ENCODE measurements at regions not wholly inside any gene's neighbourhood (a gene's known extent, or its start where the extent isn't known, plus 50 kb on each side); places are given as distances from the start of the nearest gene placed in this dataset.

- DNase-seq (ENCODE audit: low read depth, low spot score), result no peak
- H3K4me3 ChIP-seq (ENCODE audit: low read length), result no peak overlapping the region
Observed at GRCh38 chr17:34720760-34721159, 141.4 kb downstream of the TMEM132E start.

- no peak overlapping the region for H3K4me3 ChIP-seq (ENCODE audit: low read length)
- no peak for DNase-seq (ENCODE audit: low read depth, low spot score)
Observed at GRCh38 chr17:34719569-34719968, 140.2 kb downstream of the TMEM132E start.

GRCh38 chr17:34717092-34717491 is 137.7 kb downstream of the TMEM132E start:
- H3K4me3 ChIP-seq (ENCODE audit: low read length), result no peak overlapping the region

GRCh38 chr17:34716291-34716690 is 136.9 kb downstream of the TMEM132E start:
- H3K4me3 ChIP-seq (ENCODE audit: low read length), result no peak overlapping the region
- DNase-seq (ENCODE audit: low read depth, low spot score), result no peak

More at GRCh38 chr17:34717092-34717491, 137.7 kb downstream of the TMEM132E start:
- no peak for DNase-seq (ENCODE audit: low read depth, low spot score)

- DNase-seq (ENCODE audit: low read depth, low spot score), result no peak
- H3K4me3 ChIP-seq (ENCODE audit: low read length), result no peak overlapping the region
Observed at GRCh38 chr17:34715504-34715903, 136.1 kb downstream of the TMEM132E start.

GRCh38 chr17:34714475-34715410 is 135.4 kb downstream of the TMEM132E start:
- no peak for DNase-seq (ENCODE audit: low read depth, low spot score)
- no peak overlapping the region for H3K4me3 ChIP-seq (ENCODE audit: low read length)

- DNase-seq (ENCODE audit: low read depth, low spot score), result no peak
- H3K4me3 ChIP-seq (ENCODE audit: low read length), result no peak overlapping the region
Observed at GRCh38 chr17:34713687-34714086, 134.3 kb downstream of the TMEM132E start.

- no peak for DNase-seq (ENCODE audit: low read depth, low spot score)
- H3K4me3 ChIP-seq (ENCODE audit: low read length), result no peak overlapping the region
Observed at GRCh38 chr17:34712481-34713195, 133.3 kb downstream of the TMEM132E start.

- no peak for DNase-seq (ENCODE audit: low read depth, low spot score)
- H3K4me3 ChIP-seq (ENCODE audit: low read length), result no peak overlapping the region
Observed at GRCh38 chr17:34711646-34712045, 132.3 kb downstream of the TMEM132E start.

GRCh38 chr17:34710226-34710625 is 130.8 kb downstream of the TMEM132E start:
- DNase-seq (ENCODE audit: low read depth, low spot score), result no peak
- H3K4me3 ChIP-seq (ENCODE audit: low read length), result no peak overlapping the region

- H3K4me3 ChIP-seq (ENCODE audit: low read length), result no peak overlapping the region
- no peak for DNase-seq (ENCODE audit: low read depth, low spot score)
Observed at GRCh38 chr17:34709158-34709754, 129.9 kb downstream of the TMEM132E start.

GRCh38 chr17:34706029-34706428 is 126.6 kb downstream of the TMEM132E start:
- no peak overlapping the region for H3K4me3 ChIP-seq (ENCODE audit: low read length)
- peak; percentile 17 for DNase-seq (ENCODE audit: low read depth, low spot score)

- no peak overlapping the region for H3K4me3 ChIP-seq (ENCODE audit: low read length)
- DNase-seq (ENCODE audit: low read depth, low spot score), result peak; percentile 64
Observed at GRCh38 chr17:34703533-34703932, 124.2 kb downstream of the TMEM132E start.

- no peak for DNase-seq (ENCODE audit: low read depth, low spot score)
- H3K4me3 ChIP-seq (ENCODE audit: low read length), result no peak overlapping the region
Observed at GRCh38 chr17:34699181-34699580, 119.8 kb downstream of the TMEM132E start.

- DNase-seq (ENCODE audit: low read depth, low spot score), result no peak
Observed at GRCh38 chr17:34692920-34693319, 113.5 kb downstream of the TMEM132E start.

More at GRCh38 chr17:34692920-34693319, 113.5 kb downstream of the TMEM132E start:
- H3K4me3 ChIP-seq (ENCODE audit: low read length), result no peak overlapping the region
